ENCODE measurements at regions not wholly inside any gene's neighbourhood (a gene's known extent, or its start where the extent isn't known, plus 50 kb on each side); places are given as distances from the start of the nearest gene placed in this dataset.

- TF ChIP-seq ATM (IDR thresholded peaks at IDR 0.05; ENCODE audit: borderline replicate concordance) (no peak), ZBTB33 (CRISPR knock-in tag; IDR thresholded peaks at IDR 0.05) (no peak), SP4 (CRISPR knock-in tag; IDR thresholded peaks at IDR 0.05) (no peak), JUN (CRISPR knock-in tag; IDR thresholded peaks at IDR 0.05) (no peak), ZFP1 (CRISPR knock-in tag; IDR thresholded peaks at IDR 0.05) (no peak), REST (IDR thresholded peaks at IDR 0.05; ENCODE audit: borderline replicate concordance in 1 of 2, low read depth in 1 of 2, low read length in 2 of 2) (no peak), CTCF (CRISPR knock-in tag; IDR thresholded peaks at IDR 0.05) (no peak), ZNF737 (CRISPR knock-in tag; IDR thresholded peaks at IDR 0.05; ENCODE audit: borderline replicate concordance) (no peak), ZNF274 (CRISPR knock-in tag; IDR thresholded peaks at IDR 0.05) (no peak), KMT2A (CRISPR knock-in tag; IDR thresholded peaks at IDR 0.05) (no peak)
- TF ChIP-seq, protein P1, sequence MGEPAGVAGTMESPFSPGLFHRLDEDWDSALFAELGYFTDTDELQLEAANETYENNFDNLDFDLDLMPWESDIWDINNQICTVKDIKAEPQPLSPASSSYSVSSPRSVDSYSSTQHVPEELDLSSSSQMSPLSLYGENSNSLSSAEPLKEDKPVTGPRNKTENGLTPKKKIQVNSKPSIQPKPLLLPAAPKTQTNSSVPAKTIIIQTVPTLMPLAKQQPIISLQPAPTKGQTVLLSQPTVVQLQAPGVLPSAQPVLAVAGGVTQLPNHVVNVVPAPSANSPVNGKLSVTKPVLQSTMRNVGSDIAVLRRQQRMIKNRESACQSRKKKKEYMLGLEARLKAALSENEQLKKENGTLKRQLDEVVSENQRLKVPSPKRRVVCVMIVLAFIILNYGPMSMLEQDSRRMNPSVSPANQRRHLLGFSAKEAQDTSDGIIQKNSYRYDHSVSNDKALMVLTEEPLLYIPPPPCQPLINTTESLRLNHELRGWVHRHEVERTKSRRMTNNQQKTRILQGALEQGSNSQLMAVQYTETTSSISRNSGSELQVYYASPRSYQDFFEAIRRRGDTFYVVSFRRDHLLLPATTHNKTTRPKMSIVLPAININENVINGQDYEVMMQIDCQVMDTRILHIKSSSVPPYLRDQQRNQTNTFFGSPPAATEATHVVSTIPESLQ (CRISPR knock-in tag; conservative IDR thresholded peaks at IDR 0.05) = no peak
Measured at GRCh38 chr7:106480161-106480579, 180.8 kb downstream of the CCDC71L start.

Measured in HepG2 (cell line).